OCI-LY3 (cell line): ENCODE measurements at regions not wholly inside any gene's neighbourhood (a gene's known extent, or its start where the extent isn't known, plus 50 kb on each side); places are given as distances from the start of the nearest gene placed in this dataset.

Experiments
- CTCF ChIP-seq: fragments of 200-600, 300-600 bp; sonication (generic); IDR thresholded peaks from 2 replicates; pipeline ENCODE4 v1.5.1; 2014; ENCODE audit warnings: antibody characterized with exemption, low read length, low read depth
- EZH2phosphoT487 ChIP-seq: fragments of 200-600 bp; shearing (Covaris generic); IDR thresholded peaks from 2 replicates; pipeline ENCODE4 v1.6.1; 2018; ENCODE audit warnings: antibody characterized with exemption, mixed run types, low read depth

GRCh38 chr4:117010671-117011070 is 74.7 kb downstream of the TRAM1L1 start:
- TF ChIP-seq CTCF (no peak), EZH2phosphoT487 (no peak)
